Activated CD8-positive, alpha-beta memory T cell treated with anti-CD3 and anti-CD28 coated beads for 24 hours (primary cell): ENCODE measurements at regions not wholly inside any gene's neighbourhood (a gene's known extent, or its start where the extent isn't known, plus 50 kb on each side); places are given as distances from the start of the nearest gene placed in this dataset.

Experiments used
- DNase-seq: peaks from one replicate; pipeline ENCODE4 v3.0.0-alpha.2; 2020

DNA sequence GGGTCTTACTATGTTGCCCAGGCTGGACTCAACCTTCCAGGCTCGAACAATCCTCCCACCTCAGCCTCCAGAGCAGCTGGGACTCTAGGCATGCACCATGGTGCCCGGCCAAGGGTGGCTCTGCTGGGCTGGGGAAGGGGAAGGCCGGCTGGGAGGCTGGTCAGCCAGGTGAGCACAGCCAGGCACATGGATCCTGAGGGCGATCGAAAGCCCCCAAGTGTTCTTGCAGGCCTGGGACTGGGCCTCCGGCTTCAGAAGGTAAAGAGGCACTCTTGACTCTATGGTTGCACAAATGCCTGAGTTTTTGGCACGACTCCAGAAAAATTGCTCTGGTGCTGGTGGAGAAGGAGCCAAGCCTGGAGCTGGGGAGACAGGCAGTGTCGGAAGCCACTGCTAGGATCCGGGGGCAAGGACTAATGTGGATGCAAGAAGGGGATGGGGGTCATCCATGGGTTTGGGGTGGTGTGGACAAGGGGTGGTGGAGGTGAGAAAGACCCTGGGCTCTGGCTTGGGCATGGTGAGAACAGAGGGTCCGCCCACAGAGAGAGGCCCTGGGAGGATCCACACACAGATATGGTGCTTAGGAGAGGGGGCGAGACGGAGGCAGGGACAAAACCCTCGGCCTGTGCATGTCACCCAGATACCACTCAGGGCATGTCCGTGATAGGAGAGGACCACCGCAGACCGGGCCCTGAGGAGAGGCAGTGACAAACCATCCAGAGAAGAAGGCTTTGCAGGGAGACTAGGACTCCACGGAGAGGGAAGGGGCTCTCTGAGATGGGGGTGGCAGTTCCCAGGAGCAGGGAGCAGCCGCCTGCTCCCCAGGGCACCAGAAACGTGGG, 51.1 kb upstream of the COL5A1 start:
- peak; percentile 30 for DNase-seq

GRCh38 chr9:134591082-134591571, 50.5 kb upstream of the COL5A1 start:
- no peak for DNase-seq

DNA sequence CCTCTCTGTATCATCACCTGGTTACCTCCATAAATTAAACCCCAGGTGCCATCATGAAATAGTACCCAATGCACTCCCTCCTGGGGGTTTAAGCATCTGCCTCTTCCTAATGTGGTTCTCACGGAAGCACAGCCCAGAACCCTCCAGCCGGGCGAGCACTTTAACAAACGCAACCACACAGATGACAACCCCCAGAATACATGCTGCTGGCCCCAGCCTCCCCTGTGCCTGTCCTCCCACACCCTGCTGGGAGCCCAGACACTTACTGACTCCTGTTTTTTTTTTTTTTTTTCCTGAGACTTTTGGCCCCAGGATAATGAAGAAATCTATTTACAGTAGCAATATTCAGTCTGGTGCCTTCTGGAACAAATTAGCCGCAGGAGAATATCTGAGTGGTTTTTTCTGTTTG, 50.0 kb upstream of the COL5A1 start:
- no peak for DNase-seq
